Suprapubic skin (tissue), 4 donors: ENCODE measurements at regions not wholly inside any gene's neighbourhood (a gene's known extent, or its start where the extent isn't known, plus 50 kb on each side); places are given as distances from the start of the nearest gene placed in this dataset.

ENCODE experiments used
- CTCF ChIP-seq, 2 donors: fragments of 200-600 bp in 1 of 2; fragments of 450-650 bp in 1 of 2; sonication (generic) in 1 of 2; IDR thresholded peaks; one replicate each; pipeline ENCODE4 v1.5.1; 2016 to 2019; ENCODE audit warnings: antibody characterized with exemption in 2 of 2, mild to moderate bottlenecking in 1 of 2, moderate library complexity in 1 of 2
- EP300 ChIP-seq: sonication (generic); formaldehyde crosslinking; IDR thresholded peaks from one replicate; pipeline ENCODE4 v1.6.1; 2017; ENCODE audit warnings: antibody characterized with exemption
- POLR2A ChIP-seq, 2 donors: fragments of 450-650 bp; IDR thresholded peaks; one replicate each; pipeline ENCODE4 v1.6.1; 2017; ENCODE audit warnings: antibody characterized with exemption in 2 of 2, mild to moderate bottlenecking in 2 of 2, moderate library complexity in 2 of 2
- POLR2AphosphoS5 ChIP-seq, 3 donors: sonication (generic); formaldehyde crosslinking; IDR thresholded peaks; one replicate each; pipeline ENCODE4 v1.6.1; 2017; ENCODE audit warnings: antibody characterized with exemption in 3 of 3

- TF ChIP-seq CTCF (IDR thresholded peaks at IDR 0.05) (no peak), POLR2A (IDR thresholded peaks at IDR 0.05) (no peak), EP300 (no peak), POLR2AphosphoS5 (IDR thresholded peaks at IDR 0.05) (no peak)
These were observed 614.5 kb downstream of the TBC1D4 start for GRCh38 chr13:74867460-74867859.
